HCT116 (cell line): ENCODE measurements at regions not wholly inside any gene's neighbourhood (a gene's known extent, or its start where the extent isn't known, plus 50 kb on each side); places are given as distances from the start of the nearest gene placed in this dataset.

Experiments
- ATAC-seq: fragments of 200-7000 bp; cut with Tn5 transposase; 2 replicates; pipeline ENCODE4 v1.9.1; 2020; ENCODE audit warnings: mild to moderate bottlenecking, moderate library complexity
- BruUV-seq: library from RNA; stranded (reverse); fragments of 400-500 nt; replicated peaks from 2 replicates; lab custom pipeline; 2021; lab: Mats Ljungman, UMichigan
- CTCF ChIA-PET: fragments of 300-600 bp; sonication (Branson Sonifier 250); formaldehyde crosslinking; loops from one replicate; lab custom pipeline; 2021; ENCODE audit warnings: antibody characterized with exemption; lab: Charles Lee
- POLR2A ChIA-PET: fragments of 300-600, 350-600 bp; sonication (Branson Sonifier 250); formaldehyde crosslinking; loops from one replicate; lab custom pipeline; 2021; ENCODE audit warnings: antibody characterized with exemption; lab: Charles Lee
- RAD21 ChIA-PET, 2 experiments: fragments of 300-600 bp; sonication (Branson Sonifier 250); formaldehyde crosslinking; loops; one replicate each; lab custom pipeline; 2023; ENCODE audit warnings: low total read pairs in 2 of 2; ENCODE audit not compliant: uncharacterized antibody in 2 of 2, unreplicated experiment in 2 of 2, low non-redundant PET in 1 of 2; lab: Charles Lee
- DNase-seq: peaks from one replicate; pipeline ENCODE4 v3.0.0-alpha.2; 2010; ENCODE audit warnings: low read depth, low spot score
- H2AFZ ChIP-seq: fragments of 200-600 bp; shearing (Covaris generic), sonication (generic); 2 replicates; pipeline ENCODE4 v1.6.1; 2017; ENCODE audit warnings: low read depth, mixed run types, mixed read lengths, antibody characterized with exemption, low read length; ENCODE audit not compliant: poor library complexity, severe bottlenecking
- H3K27ac ChIP-seq: 2 replicates; pipeline ENCODE4 v1.5.1; 2012; ENCODE audit warnings: low read depth, low read length
- H3K27me3 ChIP-seq: fragments of 200-600 bp; sonication (generic); 2 replicates; pipeline ENCODE4 v1.6.1; 2016; ENCODE audit warnings: mixed run types, low read length, mixed read lengths; ENCODE audit not compliant: insufficient read depth
- H3K36me3 ChIP-seq, 2 experiments: fragments of 200-500 bp in 1 of 2; fragments of 200-600 bp in 1 of 2; sonication (Bioruptor generic) in 1 of 2; sonication (generic) in 1 of 2; 2 replicates each; pipeline versions ENCODE4 v1.5.1 to v1.6.1; 2014 to 2016; ENCODE audit warnings: low read length in 2 of 2, inconsistent platforms in 1 of 2, mixed read lengths in 1 of 2, mixed run types in 1 of 2; ENCODE audit not compliant: insufficient read depth in 2 of 2, control insufficient read depth in 1 of 2
- H3K4me1 ChIP-seq, 2 experiments: fragments of 200-600 bp in 1 of 2; sonication (generic) in 1 of 2; 2 replicates each; pipeline versions ENCODE4 v1.5.1 to v1.6.1; 2012 to 2017; ENCODE audit warnings: low read length in 2 of 2, inconsistent platforms in 1 of 2, mild to moderate bottlenecking in 1 of 2, mixed read lengths in 1 of 2, mixed run types in 1 of 2, moderate library complexity in 1 of 2; ENCODE audit not compliant: insufficient read depth in 2 of 2, control insufficient read depth in 1 of 2
- H3K4me2 ChIP-seq: fragments of 200-600 bp; sonication (generic); 2 replicates; pipeline ENCODE4 v1.6.1; 2017; ENCODE audit warnings: mixed run types, low read length, mixed read lengths
- H3K4me3 ChIP-seq, 2 experiments: fragments of 200-600 bp in 1 of 2; sonication (generic) in 1 of 2; replicated peaks in 1 of 2; 2 replicates each; pipeline ENCODE4 v1.5.1; 2011 to 2016; ENCODE audit warnings: low read length in 2 of 2, control low read depth in 1 of 2, low read depth in 1 of 2, mild to moderate bottlenecking in 1 of 2, mixed read lengths in 1 of 2, mixed run types in 1 of 2
- H3K79me2 ChIP-seq: fragments of 200-600 bp; sonication (generic); 2 replicates; pipeline ENCODE4 v1.6.1; 2017; ENCODE audit warnings: mild to moderate bottlenecking, mixed run types, low read length, moderate library complexity, mixed read lengths; ENCODE audit not compliant: insufficient read depth
- H3K9ac ChIP-seq: fragments of 200-600 bp; sonication (generic); 2 replicates; pipeline ENCODE4 v1.6.1; 2016; ENCODE audit warnings: low read length, mixed read lengths
- H3K9me2 ChIP-seq: fragments of 200-600 bp; sonication (generic), shearing (Covaris generic); 2 replicates; pipeline ENCODE4 v1.6.1; 2017; ENCODE audit warnings: mixed run types, mild to moderate bottlenecking, moderate library complexity; ENCODE audit not compliant: insufficient read depth
- H3K9me3 ChIP-seq, 2 experiments: fragments of 200-500 bp in 1 of 2; fragments of 200-600 bp in 1 of 2; sonication (Bioruptor generic) in 1 of 2; sonication (generic) in 1 of 2; 2 replicates each; pipeline ENCODE4 v1.6.1; 2014 to 2017; ENCODE audit warnings: low read length in 2 of 2, mixed read lengths in 2 of 2, inconsistent platforms in 1 of 2, low read depth in 1 of 2, mild to moderate bottlenecking in 1 of 2, mixed run types in 1 of 2, moderate library complexity in 1 of 2; ENCODE audit not compliant: control insufficient read depth in 1 of 2, insufficient read depth in 1 of 2
- H4K20me1 ChIP-seq: fragments of 200-600 bp; sonication (generic), shearing (Covaris generic); 2 replicates; pipeline ENCODE4 v1.6.1; 2017; ENCODE audit warnings: mixed run types, mild to moderate bottlenecking, moderate library complexity; ENCODE audit not compliant: insufficient read depth
- CBX3 ChIP-seq: IDR thresholded peaks from 2 replicates; pipeline ENCODE4 v1.6.1; 2012; ENCODE audit warnings: low read depth
- CEBPB ChIP-seq: IDR thresholded peaks from 2 replicates; pipeline ENCODE4 v1.6.1; 2012; ENCODE audit warnings: low read depth
- CTCF ChIP-seq, 3 experiments: fragments of 200-600 bp in 1 of 3; sonication (generic) in 1 of 3; IDR thresholded peaks in 2 of 3; conservative IDR thresholded peaks in 1 of 3; 2 replicates each; pipeline ENCODE4 v1.5.1; 2012 to 2017; ENCODE audit warnings: low read depth in 2 of 3, low read length in 2 of 3, antibody characterized with exemption in 1 of 3, borderline replicate concordance in 1 of 3, control low read depth in 1 of 3, mild to moderate bottlenecking in 1 of 3, mixed read lengths in 1 of 3, mixed run types in 1 of 3, moderate library complexity in 1 of 3; ENCODE audit not compliant: insufficient read depth in 1 of 3
- FOSL1 ChIP-seq: IDR thresholded peaks from 2 replicates; pipeline ENCODE4 v1.6.1; 2012; ENCODE audit warnings: low read depth
- RAD21 ChIP-seq: IDR thresholded peaks from 2 replicates; pipeline ENCODE4 v1.6.1; 2012; ENCODE audit warnings: low read depth, mild to moderate bottlenecking
- SIN3A ChIP-seq: IDR thresholded peaks from 2 replicates; pipeline ENCODE4 v1.6.1; 2012; ENCODE audit warnings: low read depth
- ZNF274 ChIP-seq: fragments of 200-500 bp; sonication (Bioruptor generic); IDR thresholded peaks from 2 replicates; pipeline ENCODE4 v1.6.1; 2014; ENCODE audit warnings: mild to moderate bottlenecking, low read depth, low read length, inconsistent platforms
- intact Hi-C: fragments of 100-400 bp; cut with micrococcal nuclease; formaldehyde crosslinking; loops from 2 replicates; pipeline ENCODE4 v1.10.0; 2022
- TF ChIP-seq, protein P1 (sequence below): IDR thresholded peaks from 2 replicates; pipeline ENCODE4 v1.6.1; 2011; ENCODE audit warnings: mild to moderate bottlenecking, low read length, moderate library complexity; ENCODE audit not compliant: insufficient replicate concordance; ENCODE audit errors: extremely low read depth
- TF ChIP-seq, protein P2 (sequence below): IDR thresholded peaks from 2 replicates; pipeline ENCODE4 v1.6.1; 2012

DNA sequence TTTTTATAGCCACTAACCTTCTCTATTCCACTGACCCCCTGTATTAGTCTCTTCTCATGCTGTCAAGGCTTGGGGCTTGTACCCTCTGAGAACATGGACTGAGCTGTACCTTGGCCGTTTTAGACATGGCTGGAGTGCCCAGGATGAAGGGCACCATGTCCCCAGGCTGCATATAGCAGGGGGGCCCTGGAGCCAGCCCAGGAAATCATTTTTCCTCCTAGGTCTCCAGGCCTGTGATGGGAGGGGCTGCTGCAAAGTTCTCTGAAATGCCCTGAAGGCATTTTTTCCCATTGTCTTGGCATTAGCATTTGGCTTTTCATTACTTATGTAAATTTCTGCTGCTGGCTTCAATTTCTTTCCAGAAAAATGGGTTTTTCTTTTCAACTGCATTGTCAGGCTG is 119.5 kb downstream of the NTMT2 start (continued):
- TF ChIP-seq, protein P1, sequence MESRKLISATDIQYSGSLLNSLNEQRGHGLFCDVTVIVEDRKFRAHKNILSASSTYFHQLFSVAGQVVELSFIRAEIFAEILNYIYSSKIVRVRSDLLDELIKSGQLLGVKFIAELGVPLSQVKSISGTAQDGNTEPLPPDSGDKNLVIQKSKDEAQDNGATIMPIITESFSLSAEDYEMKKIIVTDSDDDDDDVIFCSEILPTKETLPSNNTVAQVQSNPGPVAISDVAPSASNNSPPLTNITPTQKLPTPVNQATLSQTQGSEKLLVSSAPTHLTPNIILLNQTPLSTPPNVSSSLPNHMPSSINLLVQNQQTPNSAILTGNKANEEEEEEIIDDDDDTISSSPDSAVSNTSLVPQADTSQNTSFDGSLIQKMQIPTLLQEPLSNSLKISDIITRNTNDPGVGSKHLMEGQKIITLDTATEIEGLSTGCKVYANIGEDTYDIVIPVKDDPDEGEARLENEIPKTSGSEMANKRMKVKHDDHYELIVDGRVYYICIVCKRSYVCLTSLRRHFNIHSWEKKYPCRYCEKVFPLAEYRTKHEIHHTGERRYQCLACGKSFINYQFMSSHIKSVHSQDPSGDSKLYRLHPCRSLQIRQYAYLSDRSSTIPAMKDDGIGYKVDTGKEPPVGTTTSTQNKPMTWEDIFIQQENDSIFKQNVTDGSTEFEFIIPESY, result no peak

GRCh38 chr1:170267317-170267716 is 121.6 kb downstream of the NTMT2 start:
- Histone ChIP-seq H3K4me2 (no peak overlapping the region), H3K36me3 (no peaks in the 10 kb centered on the region), H3K9me2 (no peaks in the 10 kb centered on the region), H4K20me1 (no peaks in the 10 kb centered on the region)
- TF ChIP-seq SIN3A, result no peak
- TF ChIP-seq ZNF274, result no peak
- peak; percentile 60 for TF ChIP-seq RAD21
- TF ChIP-seq CTCF (IDR thresholded peaks at IDR 0.05 in 2 of 3, conservative IDR thresholded peaks at IDR 0.05 in 1 of 3; ENCODE audit: borderline replicate concordance in 1 of 3, insufficient read depth in 1 of 3, low read depth in 2 of 3, low read length in 2 of 3), result peak; percentile 33 to 61 (median 35); a peak in 4 of 6 replicates
- TF ChIP-seq FOSL1, result no peak
- TF ChIP-seq, protein P1, result no peak
- 0 out of 2 replicates have a peak, but pooled peaks have one; percentile 46 for TF ChIP-seq CEBPB
- no peak for TF ChIP-seq CBX3
- TF ChIP-seq, protein P2, sequence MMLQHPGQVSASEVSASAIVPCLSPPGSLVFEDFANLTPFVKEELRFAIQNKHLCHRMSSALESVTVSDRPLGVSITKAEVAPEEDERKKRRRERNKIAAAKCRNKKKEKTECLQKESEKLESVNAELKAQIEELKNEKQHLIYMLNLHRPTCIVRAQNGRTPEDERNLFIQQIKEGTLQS, result peak; percentile 56; the same call in 1 of the 2 replicates
- TF ChIP-seq, all 23 proteins: peak for 4
- intact Hi-C loops, result loop anchor here (1.0 kb wide), 1 partner anchor 257 kb away; no protein-coding TSS in a partner anchor
- DNase-seq, result peak; percentile 19
- H3K4me1 ChIP-seq, result no peaks in the 10 kb centered on the region
- POLR2A ChIA-PET, result no interaction called here
- no peak overlapping the region for H2AFZ ChIP-seq
- CTCF ChIA-PET, result no interaction called here
- RAD21 ChIA-PET, result no interaction called here
- no peaks in the 10 kb centered on the region for H3K9me3 ChIP-seq
- no peak overlapping the region for H3K27ac ChIP-seq
- H3K27me3 ChIP-seq, result no peaks in the 10 kb centered on the region
- no TSS peak for BruUV-seq
- ATAC-seq, result peak; percentile 71
- no peaks in the 10 kb centered on the region for H3K79me2 ChIP-seq
- H3K4me3 ChIP-seq, result no peak overlapping the region
- H3K9ac ChIP-seq, result no peak overlapping the region
